Heart left ventricle (tissue), 13 donors: ENCODE measurements at regions not wholly inside any gene's neighbourhood (a gene's known extent, or its start where the extent isn't known, plus 50 kb on each side); places are given as distances from the start of the nearest gene placed in this dataset.

Experiments used
- POLR2A ChIP-seq, 2 donors: fragments of 450-650 bp; IDR thresholded peaks; one replicate each; pipeline ENCODE4 v1.6.1; 2017; ENCODE audit warnings: antibody characterized with exemption in 2 of 2, mild to moderate bottlenecking in 2 of 2, moderate library complexity in 2 of 2
- TF ChIP-seq, protein P1 (sequence below), 12 donors: fragments of 200-600 bp; sonication (generic) in 4 of 12; IDR thresholded peaks; one replicate each; pipeline versions ENCODE4 v1.5.0 to v1.8.0; 2018 to 2022; ENCODE audit warnings: antibody characterized with exemption in 12 of 12, mild to moderate bottlenecking in 5 of 12
- donor health status: ischemic (EF 13 %, LVEDD 7.1; RV severe dilation, severe dysfunction).
- donor health status: DM: no; HTN: yes; CAD: no.
- donor health status: DM: no; HTN: no; CAD: no.
- donor health status: ischemic (EF 25% LVEDD 6.9; RV normal size, moderate dysfunction).
- donor health status: ischemic (EF 25% LVEDD 5.7; RV mildly dilated, moderate dysfunction).
- donor health status: ischemic (EF 35%, LVEDD 5.7; RV mildly dilated, moderate dysfunction).
- donor health status: nonischemic (EF 11% LVEDD 7.7; RV severe dilation, severe dysfunction).
- donor health status: DM: yes; HTN: yes; CAD: no.
- donor health status: PGD.
- donor health status: ischemic (EF 29% LVEDD 5.4; RV normal size, mild dysfunction).
- donor health status: nonischemic (EF 23%, LVEDD 6.1; RV moderate dilation, normal function).

GRCh38 chr10:4217187-4217586 lies 432.2 kb upstream of the KLF6 start:
- TF ChIP-seq, protein P1, sequence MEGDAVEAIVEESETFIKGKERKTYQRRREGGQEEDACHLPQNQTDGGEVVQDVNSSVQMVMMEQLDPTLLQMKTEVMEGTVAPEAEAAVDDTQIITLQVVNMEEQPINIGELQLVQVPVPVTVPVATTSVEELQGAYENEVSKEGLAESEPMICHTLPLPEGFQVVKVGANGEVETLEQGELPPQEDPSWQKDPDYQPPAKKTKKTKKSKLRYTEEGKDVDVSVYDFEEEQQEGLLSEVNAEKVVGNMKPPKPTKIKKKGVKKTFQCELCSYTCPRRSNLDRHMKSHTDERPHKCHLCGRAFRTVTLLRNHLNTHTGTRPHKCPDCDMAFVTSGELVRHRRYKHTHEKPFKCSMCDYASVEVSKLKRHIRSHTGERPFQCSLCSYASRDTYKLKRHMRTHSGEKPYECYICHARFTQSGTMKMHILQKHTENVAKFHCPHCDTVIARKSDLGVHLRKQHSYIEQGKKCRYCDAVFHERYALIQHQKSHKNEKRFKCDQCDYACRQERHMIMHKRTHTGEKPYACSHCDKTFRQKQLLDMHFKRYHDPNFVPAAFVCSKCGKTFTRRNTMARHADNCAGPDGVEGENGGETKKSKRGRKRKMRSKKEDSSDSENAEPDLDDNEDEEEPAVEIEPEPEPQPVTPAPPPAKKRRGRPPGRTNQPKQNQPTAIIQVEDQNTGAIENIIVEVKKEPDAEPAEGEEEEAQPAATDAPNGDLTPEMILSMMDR (IDR thresholded peaks at IDR 0.05): no peak
- TF ChIP-seq POLR2A (IDR thresholded peaks at IDR 0.05): no peak
